ENCODE measurements at regions not wholly inside any gene's neighbourhood (a gene's known extent, or its start where the extent isn't known, plus 50 kb on each side); places are given as distances from the start of the nearest gene placed in this dataset.
"Not testable (repeated sequence)": the region's sequence is repeated elsewhere in the genome, so short reads cannot be mapped to it uniquely, and the experiment has no call there.

- no peak for DNase-seq
Measured at GRCh38 chr5:97545886-97546535, 363.0 kb upstream of the RIOK2 start.

- no peak for DNase-seq
Measured at GRCh38 chr5:97547430-97547829, 364.4 kb upstream of the RIOK2 start.

- DNase-seq: no peak
Measured at GRCh38 chr5:97547999-97548738, 365.1 kb upstream of the RIOK2 start.

- DNase-seq: no peak
Measured at GRCh38 chr5:97548739-97549080, 365.7 kb upstream of the RIOK2 start.

GRCh38 chr5:97549496-97549895, 366.4 kb upstream of the RIOK2 start:
- no peak for DNase-seq

- DNase-seq: no peak
Measured at GRCh38 chr5:97550164-97550563, 367.1 kb upstream of the RIOK2 start.

- no peak for DNase-seq
Measured at GRCh38 chr5:97550818-97551217, 367.8 kb upstream of the RIOK2 start.

GRCh38 chr5:97553604-97554452, 370.8 kb upstream of the RIOK2 start:
- DNase-seq: no peak

- no peak for DNase-seq
Measured at GRCh38 chr5:97554977-97555643, 372.1 kb upstream of the RIOK2 start.

- no peak for DNase-seq
Measured at GRCh38 chr5:97555644-97555981, 372.6 kb upstream of the RIOK2 start.

- DNase-seq: no peak
Measured at GRCh38 chr5:97559827-97560598, 377.0 kb upstream of the RIOK2 start.

- no peak for DNase-seq
Measured at GRCh38 chr5:97560599-97560993, 377.5 kb upstream of the RIOK2 start.

- no peak for DNase-seq
Measured at GRCh38 chr5:97563050-97563657, 380.1 kb upstream of the RIOK2 start.

GRCh38 chr5:97568382-97568781, 385.3 kb upstream of the RIOK2 start:
- DNase-seq: no peak

GRCh38 chr5:97570242-97570641, 387.2 kb upstream of the RIOK2 start:
- no peak for DNase-seq

- DNase-seq: no peak
Measured at GRCh38 chr5:97575322-97575721, 392.3 kb upstream of the RIOK2 start.

GRCh38 chr5:97576956-97577355, 393.9 kb upstream of the RIOK2 start:
- DNase-seq: no peak

- not testable (repeated sequence) for DNase-seq
Measured at GRCh38 chr5:97579977-97580376, 396.9 kb upstream of the RIOK2 start.

GRCh38 chr5:97580746-97581145, 397.7 kb upstream of the RIOK2 start:
- DNase-seq: no peak

GRCh38 chr5:97591781-97592180, 408.7 kb upstream of the RIOK2 start:
- no peak for DNase-seq

GRCh38 chr5:97600486-97600885, 417.4 kb upstream of the RIOK2 start:
- no peak for DNase-seq

- no peak for DNase-seq
Measured at GRCh38 chr5:97601651-97602050, 418.6 kb upstream of the RIOK2 start.
